WTC11 (cell line): ENCODE measurements at regions not wholly inside any gene's neighbourhood (a gene's known extent, or its start where the extent isn't known, plus 50 kb on each side); places are given as distances from the start of the nearest gene placed in this dataset.

Source experiments
- ATF2 ChIP-seq: sonication (generic); formaldehyde crosslinking; IDR thresholded peaks from 2 replicates; pipeline ENCODE4 v1.8.1; 2022; ENCODE audit warnings: low read depth, missing genetic modification reagents, borderline replicate concordance
- CTCF ChIP-seq: fragments of 200-600 bp; IDR thresholded peaks from 2 replicates; pipeline ENCODE4 v1.8.0; 2022; ENCODE audit warnings: antibody characterized with exemption
- ESRRA ChIP-seq: sonication (generic); formaldehyde crosslinking; IDR thresholded peaks from 2 replicates; pipeline ENCODE4 v1.8.1; 2022; ENCODE audit warnings: mild to moderate bottlenecking, missing genetic modification reagents, borderline replicate concordance
- IRF2 ChIP-seq: sonication (generic); formaldehyde crosslinking; IDR thresholded peaks from 2 replicates; pipeline ENCODE4 v1.8.0; 2022; ENCODE audit warnings: low read depth, missing genetic modification reagents, borderline replicate concordance
- MAX ChIP-seq: sonication (generic); formaldehyde crosslinking; IDR thresholded peaks from 2 replicates; pipeline ENCODE4 v1.8.0; 2022; ENCODE audit warnings: mild to moderate bottlenecking, missing genetic modification reagents
- SMAD3 ChIP-seq: sonication (generic); formaldehyde crosslinking; IDR thresholded peaks from 2 replicates; pipeline ENCODE4 v1.8.0; 2022; ENCODE audit warnings: missing genetic modification reagents, mild to moderate bottlenecking, borderline replicate concordance
- ZSCAN18 ChIP-seq: fragments of 250-450 bp; sonication (Bioruptor Pico); IDR thresholded peaks from 2 replicates; pipeline ENCODE4 v2.1.2; 2022; ENCODE audit warnings: mild to moderate bottlenecking, moderate library complexity

GRCh38 chr18:30093376-30093775, 949.2 kb downstream of the DSC3 start:
- TF ChIP-seq CTCF (no peak), IRF2 (CRISPR knock-in tag) (no peak), ESRRA (CRISPR knock-in tag) (no peak), MAX (CRISPR knock-in tag) (no peak), SMAD3 (CRISPR knock-in tag) (no peak), ATF2 (CRISPR knock-in tag) (no peak), ZSCAN18 (CRISPR knock-in tag) (no peak)
